ENCODE measurements at regions not wholly inside any gene's neighbourhood (a gene's known extent, or its start where the extent isn't known, plus 50 kb on each side); places are given as distances from the start of the nearest gene placed in this dataset.
"Not testable (repeated sequence)": the region's sequence is repeated elsewhere in the genome, so short reads cannot be mapped to it uniquely, and the experiment has no call there.

DNA sequence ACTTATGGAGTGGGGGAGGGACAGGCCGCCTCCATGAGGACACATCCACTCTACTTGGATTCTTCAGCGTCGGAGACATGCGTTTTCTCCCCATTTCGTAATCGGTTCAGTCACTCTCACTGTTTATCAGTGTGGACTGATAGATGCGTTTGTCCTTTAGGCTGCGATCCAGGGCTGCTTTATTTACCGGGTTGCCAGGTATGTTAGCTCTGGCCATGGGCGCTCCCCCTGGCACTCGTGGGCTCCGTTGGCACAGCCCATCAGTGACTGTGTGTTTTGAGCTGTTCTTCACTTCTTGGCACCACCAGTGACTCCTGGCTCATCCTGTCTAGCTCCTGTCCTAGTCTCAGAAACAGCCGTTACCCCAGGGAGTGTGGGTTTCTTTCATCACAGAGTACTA is 1203.3 kb downstream of the BRD1 start:
- no peaks in the 10 kb centered on the region for H3K9me3 ChIP-seq
- TF ChIP-seq, protein P1, sequence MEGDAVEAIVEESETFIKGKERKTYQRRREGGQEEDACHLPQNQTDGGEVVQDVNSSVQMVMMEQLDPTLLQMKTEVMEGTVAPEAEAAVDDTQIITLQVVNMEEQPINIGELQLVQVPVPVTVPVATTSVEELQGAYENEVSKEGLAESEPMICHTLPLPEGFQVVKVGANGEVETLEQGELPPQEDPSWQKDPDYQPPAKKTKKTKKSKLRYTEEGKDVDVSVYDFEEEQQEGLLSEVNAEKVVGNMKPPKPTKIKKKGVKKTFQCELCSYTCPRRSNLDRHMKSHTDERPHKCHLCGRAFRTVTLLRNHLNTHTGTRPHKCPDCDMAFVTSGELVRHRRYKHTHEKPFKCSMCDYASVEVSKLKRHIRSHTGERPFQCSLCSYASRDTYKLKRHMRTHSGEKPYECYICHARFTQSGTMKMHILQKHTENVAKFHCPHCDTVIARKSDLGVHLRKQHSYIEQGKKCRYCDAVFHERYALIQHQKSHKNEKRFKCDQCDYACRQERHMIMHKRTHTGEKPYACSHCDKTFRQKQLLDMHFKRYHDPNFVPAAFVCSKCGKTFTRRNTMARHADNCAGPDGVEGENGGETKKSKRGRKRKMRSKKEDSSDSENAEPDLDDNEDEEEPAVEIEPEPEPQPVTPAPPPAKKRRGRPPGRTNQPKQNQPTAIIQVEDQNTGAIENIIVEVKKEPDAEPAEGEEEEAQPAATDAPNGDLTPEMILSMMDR (IDR thresholded peaks at IDR 0.05): no peak
- no peak overlapping the region for H3K4me3 ChIP-seq
- no peak overlapping the region for H3K27ac ChIP-seq
- DNase-seq (ENCODE audit: low spot score): no peak
- no peaks in the 10 kb centered on the region for H3K36me3 ChIP-seq
- H3K27me3 ChIP-seq: no peaks in the 10 kb centered on the region
- H3K4me1 ChIP-seq: no peaks in the 10 kb centered on the region

DNA sequence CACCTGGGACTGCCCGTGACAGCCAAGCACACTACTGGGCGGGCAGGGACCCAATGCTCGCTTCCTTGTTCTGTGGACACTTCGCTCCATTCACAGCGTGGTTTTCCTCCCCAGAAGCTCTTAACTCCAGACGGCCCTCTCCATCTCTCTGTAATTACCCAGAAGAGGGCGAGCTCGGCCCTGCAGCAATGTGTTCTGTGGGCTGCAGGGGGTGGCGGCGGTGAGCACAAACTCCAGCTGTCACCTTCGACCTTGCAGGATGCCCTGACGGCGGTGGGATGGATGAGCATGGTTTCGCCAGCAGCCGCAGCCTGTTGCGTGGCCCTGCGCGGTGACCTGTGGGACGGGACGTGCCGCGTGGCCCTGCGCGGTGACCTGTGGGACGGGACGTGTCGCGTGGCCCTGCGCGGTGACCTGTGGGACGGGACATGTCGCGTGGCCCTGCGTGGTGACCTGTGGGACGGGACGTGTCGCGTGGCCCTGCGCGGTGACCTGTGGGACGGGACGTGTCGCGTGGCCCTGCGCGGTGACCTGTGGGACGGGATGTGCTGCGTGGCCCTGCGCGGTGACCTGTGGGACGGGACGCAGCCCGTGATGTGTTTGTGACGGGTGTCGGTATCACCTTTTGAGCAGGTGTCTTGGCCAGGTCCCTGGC is 1204.7 kb downstream of the BRD1 start:
- Histone ChIP-seq H3K27me3 (no peaks in the 10 kb centered on the region), H3K4me1 (no peaks in the 10 kb centered on the region), H3K36me3 (no peaks in the 10 kb centered on the region), H3K4me3 (no peak overlapping the region), H3K9me3 (no peaks in the 10 kb centered on the region), H3K27ac (no peak overlapping the region)
- TF ChIP-seq, protein P1 (IDR thresholded peaks at IDR 0.05): no peak
- no peak for DNase-seq (ENCODE audit: low spot score)

DNA sequence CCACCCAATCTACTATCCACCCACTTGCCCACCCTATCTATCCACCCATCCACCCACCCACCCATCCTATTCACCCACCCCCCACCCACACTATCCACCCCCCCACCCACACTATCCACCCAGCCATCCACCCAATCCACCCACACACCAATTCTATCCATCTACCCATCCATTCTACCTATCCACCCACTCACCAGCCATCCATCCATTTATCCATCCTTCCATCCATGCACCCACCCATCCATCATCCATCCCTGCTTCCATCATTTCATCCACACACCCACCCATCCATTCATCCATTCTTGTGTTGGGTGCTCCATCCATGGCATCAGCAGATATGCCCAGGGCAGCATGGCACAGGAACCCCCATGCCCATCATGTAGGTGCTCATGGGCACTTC is 1206.6 kb downstream of the BRD1 start:
- H3K4me1 ChIP-seq: no peaks in the 10 kb centered on the region
- no peaks in the 10 kb centered on the region for H3K9me3 ChIP-seq
- H3K27ac ChIP-seq: no peak overlapping the region
- no peaks in the 10 kb centered on the region for H3K36me3 ChIP-seq
- TF ChIP-seq, protein P1 (IDR thresholded peaks at IDR 0.05): no peak
- no peak overlapping the region for H3K4me3 ChIP-seq
- DNase-seq (ENCODE audit: low spot score): no peak
- no peaks in the 10 kb centered on the region for H3K27me3 ChIP-seq

DNA sequence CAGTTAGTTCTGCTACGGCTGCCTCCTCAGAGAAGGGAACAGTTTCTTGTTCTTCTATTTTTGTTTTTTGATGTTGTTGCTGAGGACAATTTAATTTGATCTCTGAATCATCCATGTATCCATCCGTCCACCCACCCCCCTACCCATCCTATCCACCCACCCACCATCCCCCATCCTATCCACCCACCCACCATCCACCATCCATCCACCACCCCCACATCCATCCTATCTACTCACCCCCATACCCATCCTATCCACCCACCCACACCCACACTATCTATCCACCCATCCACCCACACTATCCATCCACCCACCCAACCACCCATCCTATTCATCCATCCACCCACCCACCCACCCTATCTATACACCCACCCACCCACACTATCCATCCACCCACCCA is 1207.2 kb downstream of the BRD1 start:
- not testable (repeated sequence) for H3K4me3 ChIP-seq; H3K27me3 ChIP-seq; H3K36me3 ChIP-seq; H3K27ac ChIP-seq; H3K9me3 ChIP-seq; DNase-seq (ENCODE audit: low spot score); H3K4me1 ChIP-seq

DNA sequence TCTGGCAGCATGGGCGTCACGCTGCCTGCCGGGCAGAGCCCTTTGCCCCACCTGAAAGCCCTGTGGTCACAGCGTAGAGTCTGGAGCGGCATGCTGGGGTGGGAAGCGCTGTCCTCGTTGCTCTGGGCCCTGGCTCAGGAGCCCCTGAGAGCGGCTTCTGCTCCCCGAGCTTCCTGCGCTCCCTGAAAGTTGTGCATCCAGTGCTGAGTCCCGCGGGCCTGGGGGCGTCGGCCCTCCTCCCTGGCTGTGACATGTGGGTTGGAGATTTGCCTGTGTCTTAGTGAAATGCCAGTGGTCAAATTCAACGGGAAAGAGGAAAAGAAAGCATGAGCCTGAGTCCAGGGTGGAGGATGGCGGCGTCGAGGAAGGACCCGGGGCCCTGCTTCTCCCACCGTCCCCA is 1208.0 kb downstream of the BRD1 start:
- Histone ChIP-seq H3K9me3 (no peaks in the 10 kb centered on the region), H3K4me3 (no peak overlapping the region), H3K27me3 (no peaks in the 10 kb centered on the region), H3K36me3 (no peaks in the 10 kb centered on the region), H3K27ac (no peak overlapping the region), H3K4me1 (no peaks in the 10 kb centered on the region)
- DNase-seq (ENCODE audit: low spot score): no peak
- TF ChIP-seq, protein P1 (IDR thresholded peaks at IDR 0.05): no peak

DNA sequence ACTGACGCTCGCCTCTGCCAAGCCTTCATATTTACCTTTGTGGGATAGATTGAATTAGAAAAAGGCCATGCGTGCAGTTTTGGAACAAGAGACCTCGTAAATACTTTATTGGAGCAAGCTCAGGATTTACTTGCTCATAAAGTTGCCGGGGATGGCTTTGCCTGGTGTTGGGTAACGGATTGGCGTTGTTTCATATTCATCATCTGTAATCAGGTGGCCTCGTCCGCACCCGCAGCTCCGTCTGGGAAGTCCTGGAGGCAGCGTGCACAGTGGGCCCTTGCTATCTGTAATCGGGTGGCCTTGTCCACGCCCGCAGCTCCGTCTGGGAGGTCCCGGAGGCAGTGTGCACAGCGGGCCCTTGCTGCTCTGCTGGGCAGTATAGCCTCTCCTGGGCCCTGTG is 1209.3 kb downstream of the BRD1 start:
- H3K27ac ChIP-seq: no peak overlapping the region
- no peaks in the 10 kb centered on the region for H3K4me1 ChIP-seq
- no peaks in the 10 kb centered on the region for H3K9me3 ChIP-seq
- TF ChIP-seq, protein P1 (IDR thresholded peaks at IDR 0.05): no peak
- H3K36me3 ChIP-seq: no peaks in the 10 kb centered on the region
- no peak overlapping the region for H3K4me3 ChIP-seq
- no peaks in the 10 kb centered on the region for H3K27me3 ChIP-seq
- DNase-seq (ENCODE audit: low spot score): no peak

Measured in right atrium auricular region (tissue), 2 donors.